Transverse colon (tissue), 4 donors: ENCODE measurements at regions not wholly inside any gene's neighbourhood (a gene's known extent, or its start where the extent isn't known, plus 50 kb on each side); places are given as distances from the start of the nearest gene placed in this dataset.
"Not testable (repeated sequence)": the region's sequence is repeated elsewhere in the genome, so short reads cannot be mapped to it uniquely, and the experiment has no call there.

Experiments
- DNase-seq: peaks from one replicate; pipeline ENCODE4 v3.0.0-alpha.2; 2019
- H3K27ac ChIP-seq, 4 donors: fragments of 200-600 bp; sonication (generic); 2 replicates each; pipeline ENCODE4 v1.5.1; 2016 to 2018; ENCODE audit warnings: inconsistent platforms in 4 of 4
- H3K27me3 ChIP-seq: fragments of 200-600 bp; sonication (generic); 2 replicates; pipeline ENCODE4 v1.5.1; 2017; ENCODE audit warnings: inconsistent platforms
- H3K36me3 ChIP-seq, 4 donors: fragments of 200-600 bp; sonication (generic); 2 replicates each; pipeline ENCODE4 v1.5.1; 2017 to 2019; ENCODE audit warnings: inconsistent platforms in 4 of 4
- H3K4me1 ChIP-seq, 4 donors: fragments of 200-600 bp; sonication (generic); 2 replicates each; pipeline ENCODE4 v1.5.1; 2017 to 2020; ENCODE audit warnings: inconsistent platforms in 4 of 4
- H3K4me3 ChIP-seq, 4 donors: fragments of 200-600 bp; sonication (generic); 1 replicate in 1 of 4; 2 replicates in 3 of 4; pipeline versions ENCODE4 v1.5.1 to v1.6.1; 2017 to 2019; ENCODE audit warnings: inconsistent platforms in 4 of 4
- H3K9me3 ChIP-seq, 2 donors: fragments of 200-600 bp; sonication (generic); 2 replicates each; pipeline ENCODE4 v1.5.1; 2017 to 2019; ENCODE audit warnings: inconsistent platforms in 2 of 2
- EP300 ChIP-seq: sonication (generic); formaldehyde crosslinking; IDR thresholded peaks from one replicate; pipeline ENCODE4 v1.6.1; 2017; ENCODE audit warnings: antibody characterized with exemption, low read depth
- POLR2A ChIP-seq: fragments of 450-650 bp; IDR thresholded peaks from one replicate; pipeline ENCODE4 v1.6.1; 2016; ENCODE audit warnings: antibody characterized with exemption, mild to moderate bottlenecking, moderate library complexity
- POLR2AphosphoS5 ChIP-seq, 3 donors: sonication (generic); formaldehyde crosslinking; IDR thresholded peaks; one replicate each; pipeline ENCODE4 v1.6.1; 2016; ENCODE audit warnings: antibody characterized with exemption in 3 of 3
- WGBS, 2 donors: methylation state at CpG; one replicate each; pipeline ENCODE4 v1.1.5; 2018; ENCODE audit warnings: low coverage in 1 of 2; 5-methylcytosine and 5-hydroxymethylcytosine counted together
- in situ Hi-C, 4 donors: fragments of 200-750 bp; cut with MboI; loops; one replicate each; pipeline versions ENCODE4 v1.15.0 to v1.15.1; 2017; ENCODE audit warnings: low sequenced_read_pairs in 3 of 4, low pct_ligation_motif_present in 1 of 4, low pct_unique_long_range_greater_than_20kb in 1 of 4
- intact Hi-C: fragments of 100-400 bp; cut with DNase I; formaldehyde crosslinking; loops from one replicate; pipeline ENCODE4 v1.15.1; 2023; ENCODE audit warnings: low total_unique reads
- TF ChIP-seq, protein P1 (sequence below), 5 experiments: fragments of 200-600 bp in 3 of 5; fragments of 450-650 bp in 2 of 5; sonication (generic) in 3 of 5; IDR thresholded peaks; 1 replicate in 2 of 5; 2 replicates in 3 of 5; pipeline ENCODE4 v1.5.1; 2016 to 2017; ENCODE audit warnings: antibody characterized with exemption in 5 of 5, inconsistent platforms in 3 of 5, mild to moderate bottlenecking in 2 of 5, moderate library complexity in 1 of 5

DNA sequence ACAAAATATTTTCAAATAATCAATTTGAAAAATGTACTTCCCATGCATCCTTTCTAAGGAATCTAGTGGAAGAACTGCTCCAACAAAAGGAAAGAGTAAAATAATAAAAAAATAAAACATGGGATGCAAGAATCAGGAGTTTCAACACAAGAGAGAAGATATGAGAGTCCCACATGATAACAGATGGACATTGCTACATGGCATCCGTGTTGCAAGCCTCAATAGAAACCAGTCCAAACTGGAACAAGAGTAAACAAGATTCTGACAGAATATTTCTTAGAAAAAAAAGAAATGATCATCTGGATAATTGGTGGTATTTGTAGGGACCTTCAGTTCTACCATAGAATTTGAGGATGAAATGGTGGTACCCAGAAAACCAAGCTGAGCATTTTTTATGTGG lies 186.8 kb downstream of the FRK start:
- Histone ChIP-seq H3K36me3 (no peaks in the 10 kb centered on the region), H3K27ac (no peak overlapping the region), H3K27me3 (no peaks in the 10 kb centered on the region), H3K9me3 (no peaks in the 10 kb centered on the region), H3K4me3 (no peak overlapping the region), H3K4me1 (no peaks in the 10 kb centered on the region)
- intact Hi-C loops (no loop called here), in situ Hi-C loops (no loop called here)
- no peak for DNase-seq
- TF ChIP-seq EP300 (no peak), POLR2A (no peak), POLR2AphosphoS5 (IDR thresholded peaks at IDR 0.05) (no peak)
- TF ChIP-seq, protein P1, sequence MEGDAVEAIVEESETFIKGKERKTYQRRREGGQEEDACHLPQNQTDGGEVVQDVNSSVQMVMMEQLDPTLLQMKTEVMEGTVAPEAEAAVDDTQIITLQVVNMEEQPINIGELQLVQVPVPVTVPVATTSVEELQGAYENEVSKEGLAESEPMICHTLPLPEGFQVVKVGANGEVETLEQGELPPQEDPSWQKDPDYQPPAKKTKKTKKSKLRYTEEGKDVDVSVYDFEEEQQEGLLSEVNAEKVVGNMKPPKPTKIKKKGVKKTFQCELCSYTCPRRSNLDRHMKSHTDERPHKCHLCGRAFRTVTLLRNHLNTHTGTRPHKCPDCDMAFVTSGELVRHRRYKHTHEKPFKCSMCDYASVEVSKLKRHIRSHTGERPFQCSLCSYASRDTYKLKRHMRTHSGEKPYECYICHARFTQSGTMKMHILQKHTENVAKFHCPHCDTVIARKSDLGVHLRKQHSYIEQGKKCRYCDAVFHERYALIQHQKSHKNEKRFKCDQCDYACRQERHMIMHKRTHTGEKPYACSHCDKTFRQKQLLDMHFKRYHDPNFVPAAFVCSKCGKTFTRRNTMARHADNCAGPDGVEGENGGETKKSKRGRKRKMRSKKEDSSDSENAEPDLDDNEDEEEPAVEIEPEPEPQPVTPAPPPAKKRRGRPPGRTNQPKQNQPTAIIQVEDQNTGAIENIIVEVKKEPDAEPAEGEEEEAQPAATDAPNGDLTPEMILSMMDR (IDR thresholded peaks at IDR 0.05): no peak
- 38 to 47% methylated on average over 1 of the region's 1 CpG for WGBS, 2 donors

DNA sequence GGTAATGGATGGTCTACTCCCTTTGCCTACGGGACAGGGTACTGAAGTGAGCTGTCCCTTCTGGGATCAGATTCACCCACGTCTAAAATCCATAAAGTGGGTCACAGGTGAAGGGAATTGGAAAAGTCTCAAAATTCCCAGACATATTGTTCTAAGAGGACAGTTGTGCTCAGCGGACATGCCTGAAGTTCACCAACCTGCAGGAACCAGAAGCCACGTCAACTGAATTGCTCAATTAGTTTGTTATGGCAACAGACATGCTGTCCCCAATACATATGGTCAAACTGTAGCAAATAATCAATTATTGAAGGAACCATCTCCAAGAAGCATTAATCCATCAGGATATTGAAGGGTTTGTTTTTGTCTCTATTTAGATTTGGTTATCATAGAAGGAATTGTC lies 190.2 kb downstream of the FRK start:
- 75 to 80% methylated on average over 1 to 4 of the region's 4 CpGs for WGBS, 2 donors
- intact Hi-C loops (no loop called here), in situ Hi-C loops (no loop called here)
- no peaks in the 10 kb centered on the region for H3K36me3 ChIP-seq
- H3K27me3 ChIP-seq: no peaks in the 10 kb centered on the region
- H3K27ac ChIP-seq: no peak overlapping the region
- H3K9me3 ChIP-seq: no peaks in the 10 kb centered on the region
- DNase-seq: no peak
- no peaks in the 10 kb centered on the region for H3K4me1 ChIP-seq
- TF ChIP-seq POLR2AphosphoS5 (IDR thresholded peaks at IDR 0.05): no peak
- TF ChIP-seq POLR2A: no peak
- TF ChIP-seq, protein P1 (IDR thresholded peaks at IDR 0.05): no peak
- no peak for TF ChIP-seq EP300
- no peak overlapping the region for H3K4me3 ChIP-seq

DNA sequence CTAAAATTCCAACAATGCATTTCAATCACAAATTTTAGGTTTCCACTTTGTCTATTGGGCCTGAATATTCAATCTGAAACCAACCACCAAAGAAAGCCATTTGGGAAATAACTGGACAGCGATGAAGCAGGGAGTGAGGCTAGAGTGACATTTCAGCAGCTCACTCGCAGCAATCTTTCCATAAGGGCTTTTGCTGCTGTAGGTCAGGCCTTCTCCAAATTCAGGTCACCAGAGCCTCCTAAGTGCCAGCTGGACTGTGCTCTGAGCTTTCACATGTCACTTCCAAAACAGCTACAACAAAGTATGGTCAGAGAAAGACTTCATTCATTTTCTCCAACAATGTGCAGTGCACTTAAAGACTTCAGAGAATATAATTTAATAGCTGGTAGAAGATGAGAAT lies 194.8 kb downstream of the FRK start:
- Histone ChIP-seq H3K4me3 (no peak overlapping the region), H3K9me3 (no peaks in the 10 kb centered on the region), H3K4me1 (no peaks in the 10 kb centered on the region), H3K36me3 (no peaks in the 10 kb centered on the region), H3K27me3 (no peaks in the 10 kb centered on the region), H3K27ac (no peak overlapping the region)
- in situ Hi-C loops (no loop called here), intact Hi-C loops (no loop called here)
- DNase-seq: no peak
- TF ChIP-seq, protein P1 (IDR thresholded peaks at IDR 0.05): no peak
- TF ChIP-seq POLR2A (no peak), EP300 (no peak), POLR2AphosphoS5 (IDR thresholded peaks at IDR 0.05) (no peak)
- 86 to 100% methylated on average over 2 of the region's 2 CpGs for WGBS, 2 donors

DNA sequence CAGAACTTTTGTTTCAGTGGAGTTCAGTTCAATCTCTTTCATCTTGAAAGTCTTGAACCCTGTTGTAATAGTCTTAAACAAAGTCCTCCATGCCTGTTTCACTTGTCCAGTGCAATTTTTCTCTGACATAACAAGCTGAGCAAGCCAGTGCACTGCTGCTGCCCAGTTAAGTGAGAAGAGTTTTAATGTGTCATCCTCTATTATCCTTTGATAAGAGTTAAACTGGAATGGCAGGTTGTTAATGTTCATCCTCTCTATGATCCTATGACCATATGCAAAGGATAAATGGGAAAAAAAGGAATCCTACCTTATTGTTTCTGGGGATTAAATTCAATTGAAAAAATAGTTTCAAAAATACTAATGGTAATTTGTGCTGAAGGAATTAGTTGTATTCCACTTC lies 197.5 kb downstream of the FRK start:
- in situ Hi-C loops (no loop called here), intact Hi-C loops (no loop called here)
- Histone ChIP-seq H3K27me3 (no peaks in the 10 kb centered on the region), H3K4me3 (no peak overlapping the region), H3K36me3 (no peaks in the 10 kb centered on the region), H3K4me1 (no peaks in the 10 kb centered on the region), H3K9me3 (no peaks in the 10 kb centered on the region), H3K27ac (no peak overlapping the region)
- TF ChIP-seq POLR2A (no peak), EP300 (no peak), POLR2AphosphoS5 (IDR thresholded peaks at IDR 0.05) (no peak)
- TF ChIP-seq, protein P1 (IDR thresholded peaks at IDR 0.05): no peak
- DNase-seq: no peak

DNA sequence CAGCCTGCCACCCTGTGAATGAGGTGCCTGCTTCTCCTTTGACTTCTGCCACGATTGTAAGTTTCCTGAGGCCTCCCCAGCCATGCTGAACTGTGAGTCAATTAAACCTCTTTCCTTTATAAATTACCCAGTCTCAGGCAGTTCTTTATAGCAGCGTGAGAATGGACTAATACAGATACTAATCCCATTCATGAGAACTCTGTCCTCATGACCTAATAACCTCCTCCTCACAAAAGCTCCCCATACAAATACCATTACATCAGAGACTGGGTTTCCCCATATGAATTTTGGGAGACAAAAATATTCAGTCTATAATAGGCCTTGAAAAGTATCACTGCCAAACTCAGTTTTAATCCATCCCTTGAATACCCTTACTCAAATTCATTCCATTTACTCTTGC lies 199.0 kb downstream of the FRK start:
- DNase-seq, in situ Hi-C loops, H3K36me3 ChIP-seq, intact Hi-C loops, H3K27ac ChIP-seq, H3K27me3 ChIP-seq, H3K4me1 ChIP-seq, H3K9me3 ChIP-seq, H3K4me3 ChIP-seq: not testable (repeated sequence)
- 34 to 50% methylated on average over 2 of the region's 2 CpGs for WGBS, 2 donors

DNA sequence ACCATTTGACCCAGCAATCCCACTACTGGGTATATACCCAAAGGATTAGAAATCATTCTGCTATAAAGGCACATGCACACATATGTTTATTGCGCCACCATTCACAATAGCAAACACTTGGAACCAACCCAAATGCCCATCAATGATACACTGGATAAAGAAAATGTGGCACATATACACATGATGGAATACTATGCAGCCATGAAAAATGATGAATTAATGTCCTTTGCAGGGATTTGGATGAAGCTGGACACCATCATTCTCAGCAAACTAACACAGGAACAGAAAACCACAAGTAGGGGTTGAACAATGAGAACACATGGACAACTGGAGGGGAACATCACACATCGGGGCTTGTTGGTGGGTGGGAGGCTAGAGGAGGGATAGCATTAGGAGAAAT lies 201.1 kb downstream of the FRK start:
- H3K36me3 ChIP-seq, in situ Hi-C loops, H3K9me3 ChIP-seq, H3K27ac ChIP-seq, H3K4me1 ChIP-seq, H3K27me3 ChIP-seq, DNase-seq, H3K4me3 ChIP-seq, intact Hi-C loops: not testable (repeated sequence)
- 89 to 100% methylated on average over 2 of the region's 2 CpGs for WGBS, 2 donors
